HG03103 (cell line): ENCODE measurements at regions not wholly inside any gene's neighbourhood (a gene's known extent, or its start where the extent isn't known, plus 50 kb on each side); places are given as distances from the start of the nearest gene placed in this dataset.

Experiments
- ATAC-seq: cut with Tn5 transposase; IDR thresholded peaks from one replicate; pipeline ENCODE4 v1.9.1; 2021; ENCODE audit warnings: low read depth; ENCODE audit not compliant: unreplicated experiment

- ATAC-seq: peak; percentile 55
These were observed 51.8 kb upstream of the DGKG start for GRCh38 chr3:186413615-186414415.

DNA sequence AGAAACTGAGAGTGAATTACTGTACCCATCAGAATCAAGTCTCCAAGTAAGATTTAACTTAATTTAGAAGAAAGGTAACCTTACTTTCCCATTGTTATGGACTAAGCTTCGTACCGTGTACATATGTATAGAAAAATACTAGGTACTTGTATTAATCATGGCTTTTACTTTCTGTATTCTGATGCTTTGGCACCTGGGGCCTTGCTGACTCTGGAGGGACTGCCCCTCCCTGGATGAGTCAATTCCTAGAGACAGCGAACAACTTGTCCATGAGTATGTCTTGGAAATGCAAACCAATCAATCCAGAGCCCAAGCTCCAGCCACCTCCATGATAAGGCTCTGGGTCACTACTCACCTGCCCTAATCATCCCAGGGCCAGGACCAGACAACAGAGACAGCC lies 50.0 kb upstream of the DGKG start:
- no peak for ATAC-seq
